ENCODE measurements at regions not wholly inside any gene's neighbourhood (a gene's known extent, or its start where the extent isn't known, plus 50 kb on each side); places are given as distances from the start of the nearest gene placed in this dataset.
"Not testable (repeated sequence)": the region's sequence is repeated elsewhere in the genome, so short reads cannot be mapped to it uniquely, and the experiment has no call there.

- Histone ChIP-seq H3K4me3 (no peak overlapping the region), H3K27me3 (no peaks in the 10 kb centered on the region), H3K4me1 (no peaks in the 10 kb centered on the region), H3K36me3 (no peaks in the 10 kb centered on the region), H3K27ac (no peak overlapping the region), H3K9me3 (no peaks in the 10 kb centered on the region)
- no peak for TF ChIP-seq CTCF (IDR thresholded peaks at IDR 0.05)
- no peak for TF ChIP-seq POLR2A (IDR thresholded peaks at IDR 0.05)
- intact Hi-C loops (cut with DNase I; ENCODE audit: low total_unique reads), result no loop called here
- DNase-seq, result no peak
Observed at GRCh38 chr1:219074084-219074728, 99.5 kb upstream of the LYPLAL1 start.

GRCh38 chr1:219075121-219075879 lies 98.4 kb upstream of the LYPLAL1 start:
- Histone ChIP-seq H3K36me3 (no peaks in the 10 kb centered on the region), H3K9me3 (no peaks in the 10 kb centered on the region), H3K4me3 (no peak overlapping the region), H3K27ac (no peak overlapping the region), H3K27me3 (no peaks in the 10 kb centered on the region), H3K4me1 (no peaks in the 10 kb centered on the region)
- intact Hi-C loops (cut with DNase I; ENCODE audit: low total_unique reads), result no loop called here
- TF ChIP-seq CTCF (IDR thresholded peaks at IDR 0.05) (no peak), POLR2A (IDR thresholded peaks at IDR 0.05) (no peak)
- no peak for DNase-seq

GRCh38 chr1:219076326-219076937 lies 97.2 kb upstream of the LYPLAL1 start:
- no peak overlapping the region for H3K4me3 ChIP-seq
- intact Hi-C loops (cut with DNase I; ENCODE audit: low total_unique reads), result no loop called here
- TF ChIP-seq CTCF (IDR thresholded peaks at IDR 0.05) (no peak), POLR2A (IDR thresholded peaks at IDR 0.05) (no peak)

GRCh38 chr1:219077767-219078166 lies 95.9 kb upstream of the LYPLAL1 start:
- H3K4me3 ChIP-seq; H3K4me1 ChIP-seq; H3K9me3 ChIP-seq; H3K27me3 ChIP-seq; DNase-seq; intact Hi-C loops (cut with DNase I; ENCODE audit: low total_unique reads); H3K36me3 ChIP-seq; H3K27ac ChIP-seq: not testable (repeated sequence)

More at GRCh38 chr1:219076326-219076937, 97.2 kb upstream of the LYPLAL1 start:
- no peaks in the 10 kb centered on the region for H3K27me3 ChIP-seq
- H3K4me1 ChIP-seq, result no peaks in the 10 kb centered on the region
- peak overlapping the region in 1 of 2 donors; percentile 24 for H3K27ac ChIP-seq
- H3K36me3 ChIP-seq, result no peaks in the 10 kb centered on the region
- no peak for DNase-seq
- no peaks in the 10 kb centered on the region for H3K9me3 ChIP-seq

GRCh38 chr1:219081943-219082925 lies 91.4 kb upstream of the LYPLAL1 start:
- Histone ChIP-seq H3K27ac (no peak overlapping the region), H3K4me1 (no peaks in the 10 kb centered on the region), H3K4me3 (no peak overlapping the region), H3K27me3 (no peaks in the 10 kb centered on the region), H3K36me3 (no peaks in the 10 kb centered on the region), H3K9me3 (no peaks in the 10 kb centered on the region)
- intact Hi-C loops (cut with DNase I; ENCODE audit: low total_unique reads), result no loop called here
- DNase-seq, result no peak
- TF ChIP-seq CTCF (IDR thresholded peaks at IDR 0.05) (no peak), POLR2A (IDR thresholded peaks at IDR 0.05) (no peak)

Data from uterus (tissue), 3 donors.